MM.1S (cell line): ENCODE measurements at regions not wholly inside any gene's neighbourhood (a gene's known extent, or its start where the extent isn't known, plus 50 kb on each side); places are given as distances from the start of the nearest gene placed in this dataset.

Experiments used
- CTCF ChIP-seq: fragments of 300-600 bp; sonication (generic); IDR thresholded peaks from 2 replicates; pipeline ENCODE4 v1.5.1; 2016; ENCODE audit warnings: antibody characterized with exemption, low read length, mixed read lengths
- EZH2 ChIP-seq: fragments of 300-600 bp; sonication (generic); optimal IDR thresholded peaks from 2 replicates; pipeline ENCODE3; 2017; ENCODE audit warnings: low read depth, mild to moderate bottlenecking, antibody characterized with exemption, low read length, mixed read lengths

GRCh38 chr11:130763087-130763980 lies 152.9 kb downstream of the SNX19 start:
- TF ChIP-seq CTCF: no peak
- no peak for TF ChIP-seq EZH2
